KMS-11 (cell line): ENCODE measurements at regions not wholly inside any gene's neighbourhood (a gene's known extent, or its start where the extent isn't known, plus 50 kb on each side); places are given as distances from the start of the nearest gene placed in this dataset.

ENCODE experiments used
- H2AFZ ChIP-seq: fragments of 200-600 bp; sonication (generic); 2 replicates; pipeline ENCODE4 v1.6.1; 2016; ENCODE audit warnings: antibody characterized with exemption, mixed run types, low read depth
- H3K27ac ChIP-seq: fragments of 200-600 bp; sonication (generic); 2 replicates; pipeline ENCODE4 v1.6.1; 2016; ENCODE audit warnings: mild to moderate bottlenecking, mixed run types
- H3K27me3 ChIP-seq: fragments of 200-600 bp; sonication (generic); 2 replicates; pipeline ENCODE4 v1.6.1; 2017; ENCODE audit warnings: mild to moderate bottlenecking, low read depth, mixed run types, moderate library complexity; ENCODE audit not compliant: insufficient read depth
- H3K36me3 ChIP-seq: fragments of 200-600 bp; sonication (generic); 2 replicates; pipeline ENCODE4 v1.6.1; 2017; ENCODE audit warnings: mild to moderate bottlenecking, mixed run types; ENCODE audit not compliant: insufficient read depth
- H3K4me1 ChIP-seq: fragments of 200-600 bp; sonication (generic); 2 replicates; pipeline ENCODE4 v1.6.1; 2016; ENCODE audit warnings: mild to moderate bottlenecking, low read depth, mixed run types; ENCODE audit not compliant: poor library complexity, severe bottlenecking
- H3K4me2 ChIP-seq: fragments of 200-600 bp; sonication (generic); 2 replicates; pipeline ENCODE4 v1.7.0; 2016; ENCODE audit warnings: mild to moderate bottlenecking, mixed run types
- H3K4me3 ChIP-seq: fragments of 200-600 bp; sonication (generic); IDR thresholded peaks from 2 replicates; pipeline ENCODE4 v1.6.1; 2017; ENCODE audit warnings: low read depth, low read length, mixed read lengths; ENCODE audit not compliant: insufficient read depth
- H3K79me2 ChIP-seq: fragments of 200-600 bp; sonication (generic); 2 replicates; pipeline ENCODE4 v1.6.1; 2016; ENCODE audit warnings: low read depth, mixed run types; ENCODE audit not compliant: insufficient read depth
- H3K9ac ChIP-seq: fragments of 200-600 bp; sonication (generic); 2 replicates; pipeline ENCODE4 v1.6.1; 2016; ENCODE audit warnings: mild to moderate bottlenecking, mixed run types
- H4K20me1 ChIP-seq: fragments of 200-600 bp; sonication (generic); 2 replicates; pipeline ENCODE4 v1.6.1; 2016; ENCODE audit warnings: mild to moderate bottlenecking, mixed run types; ENCODE audit not compliant: insufficient read depth
- CTCF ChIP-seq: fragments of 200-600 bp; sonication (generic); conservative IDR thresholded peaks from 2 replicates; pipeline ENCODE4 v1.6.1; 2017; ENCODE audit warnings: low read depth, mild to moderate bottlenecking, antibody characterized with exemption, low read length, moderate library complexity, mixed read lengths

- Histone ChIP-seq H3K4me3 (no peak overlapping the region), H3K9ac (no peak overlapping the region), H3K4me2 (no peak overlapping the region), H3K36me3 (no peaks in the 10 kb centered on the region), H3K4me1 (no peaks in the 10 kb centered on the region), H3K27ac (no peak overlapping the region), H4K20me1 (no peaks in the 10 kb centered on the region), H2AFZ (no peak overlapping the region), H3K79me2 (no peaks in the 10 kb centered on the region), H3K27me3 (no peaks in the 10 kb centered on the region)
- TF ChIP-seq CTCF = no peak
Observed at GRCh38 chr18:2147476-2148230, 423.7 kb downstream of the METTL4 start.

GRCh38 chr18:2148823-2149222 lies 422.5 kb downstream of the METTL4 start:
- H2AFZ ChIP-seq = no peak overlapping the region
- no peaks in the 10 kb centered on the region for H4K20me1 ChIP-seq
- H3K4me3 ChIP-seq = no peak overlapping the region
- no peak for TF ChIP-seq CTCF
- H3K36me3 ChIP-seq = no peaks in the 10 kb centered on the region
- H3K4me2 ChIP-seq = no peak overlapping the region
- H3K9ac ChIP-seq = no peak overlapping the region
- no peaks in the 10 kb centered on the region for H3K4me1 ChIP-seq
- no peaks in the 10 kb centered on the region for H3K27me3 ChIP-seq
- no peaks in the 10 kb centered on the region for H3K79me2 ChIP-seq
- H3K27ac ChIP-seq = no peak overlapping the region

GRCh38 chr18:2150566-2150965 lies 420.7 kb downstream of the METTL4 start:
- Histone ChIP-seq H3K27me3 (no peaks in the 10 kb centered on the region), H3K4me3 (no peak overlapping the region), H3K4me1 (no peaks in the 10 kb centered on the region), H3K27ac (no peak overlapping the region), H3K79me2 (no peaks in the 10 kb centered on the region), H4K20me1 (no peaks in the 10 kb centered on the region), H3K36me3 (no peaks in the 10 kb centered on the region), H3K9ac (no peak overlapping the region), H3K4me2 (no peak overlapping the region), H2AFZ (no peak overlapping the region)
- TF ChIP-seq CTCF = no peak

GRCh38 chr18:2154278-2154677 lies 417.0 kb downstream of the METTL4 start:
- Histone ChIP-seq H3K27ac (no peak overlapping the region), H3K4me2 (no peak overlapping the region), H3K9ac (no peak overlapping the region), H3K4me3 (no peak overlapping the region), H4K20me1 (no peaks in the 10 kb centered on the region), H3K4me1 (no peaks in the 10 kb centered on the region), H3K27me3 (no peaks in the 10 kb centered on the region), H3K79me2 (no peaks in the 10 kb centered on the region), H3K36me3 (no peaks in the 10 kb centered on the region), H2AFZ (no peak overlapping the region)
- TF ChIP-seq CTCF = no peak
